DMS153 treated with DMSO at 0.1 percent for 48 hours (cell line): ENCODE measurements at regions not wholly inside any gene's neighbourhood (a gene's known extent, or its start where the extent isn't known, plus 50 kb on each side); places are given as distances from the start of the nearest gene placed in this dataset.
"Not testable (repeated sequence)": the region's sequence is repeated elsewhere in the genome, so short reads cannot be mapped to it uniquely, and the experiment has no call there.

Experiments
- DNase-seq: peaks from one replicate; lab custom pipeline; 2025; ENCODE audit not compliant: unreplicated experiment; lab: John Stamatoyannopoulos, UW

- DNase-seq = no peak
Observed at GRCh38 chr1:73100216-73100615, 817.9 kb upstream of the NEGR1 start.

- DNase-seq = no peak
Observed at GRCh38 chr1:73097917-73098316, 815.6 kb upstream of the NEGR1 start.

GRCh38 chr1:73096841-73097240 is 814.5 kb upstream of the NEGR1 start:
- no peak for DNase-seq

- DNase-seq = no peak
Observed at GRCh38 chr1:73092383-73092782, 810.0 kb upstream of the NEGR1 start.

GRCh38 chr1:73066866-73067265 is 784.5 kb upstream of the NEGR1 start:
- DNase-seq = no peak

GRCh38 chr1:73065339-73066041 is 783.2 kb upstream of the NEGR1 start:
- peak; percentile 95 for DNase-seq

- no peak for DNase-seq
Observed at GRCh38 chr1:73056826-73057225, 774.5 kb upstream of the NEGR1 start.

GRCh38 chr1:73044241-73045036 is 762.1 kb upstream of the NEGR1 start:
- no peak for DNase-seq

- no peak for DNase-seq
Observed at GRCh38 chr1:73042403-73042802, 760.1 kb upstream of the NEGR1 start.

GRCh38 chr1:73040811-73041210 is 758.5 kb upstream of the NEGR1 start:
- no peak for DNase-seq

GRCh38 chr1:73034271-73034670 is 751.9 kb upstream of the NEGR1 start:
- no peak for DNase-seq

GRCh38 chr1:73033640-73034039 is 751.3 kb upstream of the NEGR1 start:
- DNase-seq = no peak

- DNase-seq = no peak
Observed at GRCh38 chr1:73029571-73029970, 747.2 kb upstream of the NEGR1 start.

- DNase-seq = no peak
Observed at GRCh38 chr1:73026114-73026513, 743.8 kb upstream of the NEGR1 start.

- no peak for DNase-seq
Observed at GRCh38 chr1:73009938-73010337, 727.6 kb upstream of the NEGR1 start.

- no peak for DNase-seq
Observed at GRCh38 chr1:73009311-73009710, 727.0 kb upstream of the NEGR1 start.

GRCh38 chr1:72997624-72998023 is 715.3 kb upstream of the NEGR1 start:
- DNase-seq = no peak

GRCh38 chr1:72997041-72997440 is 714.7 kb upstream of the NEGR1 start:
- DNase-seq = no peak

GRCh38 chr1:72987871-72988270 is 705.5 kb upstream of the NEGR1 start:
- DNase-seq = not testable (repeated sequence)

- no peak for DNase-seq
Observed at GRCh38 chr1:72986591-72987290, 704.4 kb upstream of the NEGR1 start.

GRCh38 chr1:72985024-72985423 is 702.7 kb upstream of the NEGR1 start:
- not testable (repeated sequence) for DNase-seq

- not testable (repeated sequence) for DNase-seq
Observed at GRCh38 chr1:72983011-72983410, 700.7 kb upstream of the NEGR1 start.
